ENCODE measurements at regions not wholly inside any gene's neighbourhood (a gene's known extent, or its start where the extent isn't known, plus 50 kb on each side); places are given as distances from the start of the nearest gene placed in this dataset.

GRCh38 chr2:173457366-173457765 is 102.7 kb downstream of the CDCA7 start:
- Histone ChIP-seq H3K36me3 (no peaks in the 10 kb centered on the region), H3K4me1 (ENCODE audit: insufficient read depth) (no peaks in the 10 kb centered on the region), H3K27ac (no peak overlapping the region), H3K9me3 (no peaks in the 10 kb centered on the region), H3K4me3 (no peak overlapping the region), H3K27me3 (no peaks in the 10 kb centered on the region)
- no peak for TF ChIP-seq POLR2A (IDR thresholded peaks at IDR 0.05)
- TF ChIP-seq CTCF (IDR thresholded peaks at IDR 0.05), result no peak
- no peak for TF ChIP-seq EP300 (IDR thresholded peaks at IDR 0.05)
- DNase-seq, result no peak
- intact Hi-C loops (cut with DNase I), result no loop called here
- WGBS, 3 donors, result 62 to 67% (median 66%) methylated on average over 7 of the region's 7 CpGs

- Histone ChIP-seq H3K27ac (no peak overlapping the region), H3K9me3 (no peaks in the 10 kb centered on the region), H3K4me1 (ENCODE audit: insufficient read depth) (no peaks in the 10 kb centered on the region), H3K36me3 (no peaks in the 10 kb centered on the region), H3K4me3 (no peak overlapping the region), H3K27me3 (no peaks in the 10 kb centered on the region)
- TF ChIP-seq CTCF (IDR thresholded peaks at IDR 0.05), result no peak
- intact Hi-C loops (cut with DNase I), result no loop called here
- WGBS, 3 donors, result 70 to 76% (median 73%) methylated on average over 8 of the region's 8 CpGs
- no peak for DNase-seq
Observed at GRCh38 chr2:173458991-173459780, 104.5 kb downstream of the CDCA7 start.

- no peak for TF ChIP-seq POLR2A (IDR thresholded peaks at IDR 0.05)
- TF ChIP-seq CTCF (IDR thresholded peaks at IDR 0.05), result no peak
- no peak for TF ChIP-seq EP300 (IDR thresholded peaks at IDR 0.05)
- Histone ChIP-seq H3K4me1 (ENCODE audit: insufficient read depth) (no peaks in the 10 kb centered on the region), H3K27me3 (no peaks in the 10 kb centered on the region), H3K4me3 (no peak overlapping the region), H3K27ac (no peak overlapping the region), H3K9me3 (no peaks in the 10 kb centered on the region), H3K36me3 (no peaks in the 10 kb centered on the region)
- WGBS, 3 donors, result 72 to 82% (median 82%) methylated on average over 14 of the region's 14 CpGs
- intact Hi-C loops (cut with DNase I), result no loop called here
- DNase-seq, result no peak
Observed at GRCh38 chr2:173462892-173463840, 108.5 kb downstream of the CDCA7 start.

GRCh38 chr2:173463846-173464245 is 109.2 kb downstream of the CDCA7 start:
- Histone ChIP-seq H3K27ac (no peak overlapping the region), H3K9me3 (no peaks in the 10 kb centered on the region), H3K36me3 (no peaks in the 10 kb centered on the region), H3K4me3 (no peak overlapping the region), H3K4me1 (ENCODE audit: insufficient read depth) (no peaks in the 10 kb centered on the region), H3K27me3 (no peaks in the 10 kb centered on the region)
- 87 to 90% (median 90%) methylated on average over 6 of the region's 6 CpGs for WGBS, 3 donors
- intact Hi-C loops (cut with DNase I), result no loop called here
- TF ChIP-seq EP300 (IDR thresholded peaks at IDR 0.05) (no peak), POLR2A (IDR thresholded peaks at IDR 0.05) (no peak), CTCF (IDR thresholded peaks at IDR 0.05) (no peak)
- no peak for DNase-seq

Data from ovary (tissue), 7 donors.